Peyer's patch (tissue), 4 donors: ENCODE measurements at regions not wholly inside any gene's neighbourhood (a gene's known extent, or its start where the extent isn't known, plus 50 kb on each side); places are given as distances from the start of the nearest gene placed in this dataset.

Experiments
- CTCF ChIP-seq, 6 experiments: fragments of 450-650 bp in 4 of 6; fragments of 200-600 bp in 2 of 6; sonication (generic) in 1 of 6; IDR thresholded peaks; one replicate each; pipeline ENCODE4 v1.5.1; 2017 to 2019; ENCODE audit warnings: antibody characterized with exemption in 6 of 6, mild to moderate bottlenecking in 3 of 6, moderate library complexity in 1 of 6
- POLR2A ChIP-seq, 2 donors: fragments of 450-650 bp; IDR thresholded peaks; one replicate each; pipeline ENCODE4 v1.5.1; 2017; ENCODE audit warnings: antibody characterized with exemption in 2 of 2, mild to moderate bottlenecking in 2 of 2, moderate library complexity in 2 of 2

GRCh38 chr10:111956841-111957240 lies 226.7 kb downstream of the GPAM start:
- TF ChIP-seq POLR2A (IDR thresholded peaks at IDR 0.05), result no peak
- TF ChIP-seq CTCF (IDR thresholded peaks at IDR 0.05), result no peak
